GM12891 (cell line): ENCODE measurements at regions not wholly inside any gene's neighbourhood (a gene's known extent, or its start where the extent isn't known, plus 50 kb on each side); places are given as distances from the start of the nearest gene placed in this dataset.

Source experiments
- DNase-seq: peaks from one replicate; pipeline ENCODE4 v3.0.0; 2011; ENCODE audit warnings: low spot score; ENCODE audit not compliant: insufficient read length
- FAIRE-seq: peaks from 2 replicates; lab custom pipeline; 2011; peaks lifted over from hg19 to GRCh38; lab: Jason Lieb, UNC
- PAX5 ChIP-seq: IDR thresholded peaks from 2 replicates; pipeline ENCODE4 v1.6.1; 2011; ENCODE audit warnings: low read length, moderate library complexity, mild to moderate bottlenecking; ENCODE audit not compliant: insufficient read depth, severe bottlenecking
- POLR2A ChIP-seq: IDR thresholded peaks from 2 replicates; pipeline ENCODE4 v1.6.1; 2011; ENCODE audit warnings: low read depth, low read length, control low read depth
- POLR2AphosphoS5 ChIP-seq: IDR thresholded peaks from 2 replicates; pipeline ENCODE4 v1.6.1; 2011; ENCODE audit warnings: low read depth, low read length, control low read depth
- POU2F2 ChIP-seq: IDR thresholded peaks from 2 replicates; pipeline ENCODE4 v1.6.1; 2011; ENCODE audit warnings: low read depth, mild to moderate bottlenecking, control low read depth, low read length, moderate library complexity
- SPI1 ChIP-seq: IDR thresholded peaks from 2 replicates; pipeline ENCODE4 v1.6.1; 2011; ENCODE audit warnings: low read depth, low read length, control low read depth
- TAF1 ChIP-seq: IDR thresholded peaks from 2 replicates; pipeline ENCODE4 v1.6.1; 2011; ENCODE audit warnings: low read depth, low read length, control low read depth

- no peak for TF ChIP-seq POLR2AphosphoS5
- no peak for TF ChIP-seq PAX5
- TF ChIP-seq POLR2A: no peak
- TF ChIP-seq SPI1: no peak
- TF ChIP-seq POU2F2: no peak
- TF ChIP-seq TAF1: no peak
- FAIRE-seq (no peak), DNase-seq (no peak)
These were observed 322.3 kb downstream of the GBE1 start for GRCh38 chr3:81439108-81439507.

GRCh38 chr3:81437683-81438082 is 323.8 kb downstream of the GBE1 start:
- FAIRE-seq: no peak
- DNase-seq: no peak
- TF ChIP-seq TAF1 (no peak), POLR2AphosphoS5 (no peak), POLR2A (no peak), PAX5 (no peak), POU2F2 (no peak), SPI1 (no peak)

GRCh38 chr3:81436182-81436581 is 325.3 kb downstream of the GBE1 start:
- no peak for FAIRE-seq
- no peak for DNase-seq
- TF ChIP-seq TAF1: no peak

DNA sequence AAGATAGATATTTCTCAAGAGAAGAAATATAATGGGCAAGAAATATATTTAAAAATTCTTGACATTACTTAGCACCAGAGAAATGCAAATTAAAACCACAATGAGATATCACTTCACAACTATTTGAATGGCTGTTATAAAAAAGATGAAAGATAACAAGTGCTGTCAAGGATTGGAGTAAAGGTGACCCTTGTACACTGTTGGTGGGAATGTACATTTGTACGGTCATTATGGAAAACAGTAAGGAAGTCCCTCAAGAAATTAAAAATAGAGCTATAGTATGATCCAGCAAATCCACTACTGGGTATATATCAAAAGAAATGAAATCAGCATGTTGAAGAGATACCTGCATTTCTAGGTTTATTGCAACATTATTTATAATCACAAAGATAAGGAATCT is 326.4 kb downstream of the GBE1 start:
- DNase-seq (no peak), FAIRE-seq (no peak)
- TF ChIP-seq SPI1: no peak
- no peak for TF ChIP-seq PAX5
- no peak for TF ChIP-seq POLR2A
- TF ChIP-seq TAF1: no peak
- no peak for TF ChIP-seq POLR2AphosphoS5
- no peak for TF ChIP-seq POU2F2

GRCh38 chr3:81434161-81434560 is 327.3 kb downstream of the GBE1 start:
- FAIRE-seq: no peak
- no peak for DNase-seq
- no peak for TF ChIP-seq POU2F2
- TF ChIP-seq POLR2A: no peak
- TF ChIP-seq PAX5: no peak
- no peak for TF ChIP-seq TAF1
- TF ChIP-seq SPI1: no peak
- TF ChIP-seq POLR2AphosphoS5: no peak

- TF ChIP-seq POU2F2: no peak
- TF ChIP-seq TAF1: no peak
- TF ChIP-seq SPI1: no peak
- TF ChIP-seq POLR2AphosphoS5: no peak
- no peak for TF ChIP-seq POLR2A
- no peak for TF ChIP-seq PAX5
- DNase-seq (no peak), FAIRE-seq (no peak)
These were observed 327.8 kb downstream of the GBE1 start for GRCh38 chr3:81433675-81434074.

- no peak for TF ChIP-seq POU2F2
- TF ChIP-seq POLR2AphosphoS5: no peak
- no peak for TF ChIP-seq PAX5
- no peak for TF ChIP-seq TAF1
- no peak for TF ChIP-seq SPI1
- TF ChIP-seq POLR2A: no peak
- FAIRE-seq (no peak), DNase-seq (no peak)
These were observed 329.0 kb downstream of the GBE1 start for GRCh38 chr3:81432456-81432855.

GRCh38 chr3:81426826-81427577 is 334.4 kb downstream of the GBE1 start:
- TF ChIP-seq PAX5 (no peak), POLR2A (no peak), SPI1 (no peak), TAF1 (no peak), POU2F2 (no peak), POLR2AphosphoS5 (no peak)
- FAIRE-seq (no peak), DNase-seq (no peak)

- FAIRE-seq (no peak), DNase-seq (no peak)
- TF ChIP-seq SPI1 (no peak), POU2F2 (no peak), POLR2AphosphoS5 (no peak)
These were observed 336.1 kb downstream of the GBE1 start for GRCh38 chr3:81425198-81425868.

DNA sequence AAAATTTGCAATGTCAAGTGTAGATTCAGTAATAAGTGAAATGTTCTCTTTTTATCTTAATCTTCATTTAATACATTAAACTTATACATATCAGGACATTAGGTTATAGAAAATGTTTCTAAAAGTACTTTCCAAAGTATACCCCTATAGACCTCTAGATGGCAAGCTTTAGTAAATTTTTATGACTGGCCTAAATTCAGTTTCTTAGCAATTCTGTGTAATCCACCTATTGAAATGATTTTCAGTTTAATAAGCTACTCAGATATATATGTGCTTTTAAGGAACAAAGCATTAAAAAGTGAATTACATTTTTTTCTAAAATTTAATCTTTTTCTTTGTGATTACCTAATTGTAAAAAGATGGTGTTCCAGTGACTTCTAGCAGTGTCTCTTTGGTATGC is 342.2 kb downstream of the GBE1 start:
- DNase-seq (no peak), FAIRE-seq (no peak)

More for the DNA sequence above, 342.2 kb downstream of the GBE1 start:
- no peak for TF ChIP-seq TAF1
- no peak for TF ChIP-seq POU2F2
